ENCODE measurements at regions not wholly inside any gene's neighbourhood (a gene's known extent, or its start where the extent isn't known, plus 50 kb on each side); places are given as distances from the start of the nearest gene placed in this dataset.
A peak's percentile ranks its signal among the peaks of the same experiment; 100 is the strongest.

- DNase-seq, result peak in 2 of 6 experiments; percentile 36 to 40
Measured at GRCh38 chr9:4382722-4383317, 83.0 kb upstream of the GLIS3 start.

- DNase-seq, result no peak
Measured at GRCh38 chr9:4381744-4382143, 81.9 kb upstream of the GLIS3 start.

GRCh38 chr9:4380406-4380805 is 80.5 kb upstream of the GLIS3 start:
- DNase-seq, result no peak

- peak in 2 of 6 experiments; percentile 22 to 28 for DNase-seq
Measured at GRCh38 chr9:4375424-4376200, 75.7 kb upstream of the GLIS3 start.

- DNase-seq, result no peak
Measured at GRCh38 chr9:4371108-4371507, 71.2 kb upstream of the GLIS3 start.

GRCh38 chr9:4370501-4370900 is 70.6 kb upstream of the GLIS3 start:
- no peak for DNase-seq

GRCh38 chr9:4366591-4367330 is 66.9 kb upstream of the GLIS3 start:
- peak in 3 of 6 experiments; percentile 2 to 41 (median 11) for DNase-seq

- no peak for DNase-seq
Measured at GRCh38 chr9:4365055-4365454, 65.2 kb upstream of the GLIS3 start.

GRCh38 chr9:4362281-4362680 is 62.4 kb upstream of the GLIS3 start:
- DNase-seq, result no peak

- DNase-seq, result no peak
Measured at GRCh38 chr9:4359016-4359415, 59.1 kb upstream of the GLIS3 start.

- DNase-seq, result no peak
Measured at GRCh38 chr9:4357929-4358328, 58.1 kb upstream of the GLIS3 start.

GRCh38 chr9:4356306-4356705 is 56.4 kb upstream of the GLIS3 start:
- DNase-seq, result no peak

GRCh38 chr9:4353236-4353635 is 53.4 kb upstream of the GLIS3 start:
- DNase-seq, result no peak

GRCh38 chr9:4349816-4350418 is 50.0 kb upstream of the GLIS3 start:
- DNase-seq, result no peak

All from stimulated activated naive CD4-positive, alpha-beta T cell (primary cell).